Neural progenitor cell (in vitro differentiated cells): ENCODE measurements at regions not wholly inside any gene's neighbourhood (a gene's known extent, or its start where the extent isn't known, plus 50 kb on each side); places are given as distances from the start of the nearest gene placed in this dataset.

Experiments used
- CTCF ChIP-seq: fragments of 200-600 bp; sonication (generic); IDR thresholded peaks from 2 replicates; pipeline ENCODE4 v1.5.1; 2017; ENCODE audit warnings: antibody characterized with exemption, mild to moderate bottlenecking
- EZH2 ChIP-seq: fragments of 200-600 bp; sonication (generic); IDR thresholded peaks from 2 replicates; pipeline ENCODE4 v1.6.1; 2017; ENCODE audit warnings: antibody characterized with exemption, mild to moderate bottlenecking, moderate library complexity
- EZH2phosphoT487 ChIP-seq: fragments of 200-600 bp; sonication (generic); IDR thresholded peaks from 2 replicates; pipeline ENCODE4 v1.6.1; 2017; ENCODE audit warnings: antibody characterized with exemption

GRCh38 chr13:79711631-79712030 is 230.7 kb downstream of the NDFIP2 start:
- TF ChIP-seq EZH2 (no peak), CTCF (no peak), EZH2phosphoT487 (no peak)
